NCI-H1417 treated with DMSO at 0.1 percent for 48 hours (cell line): ENCODE measurements at regions not wholly inside any gene's neighbourhood (a gene's known extent, or its start where the extent isn't known, plus 50 kb on each side); places are given as distances from the start of the nearest gene placed in this dataset.

Experiments used
- DNase-seq: peaks from one replicate; lab custom pipeline; 2025; lab: John Stamatoyannopoulos, UW

DNA sequence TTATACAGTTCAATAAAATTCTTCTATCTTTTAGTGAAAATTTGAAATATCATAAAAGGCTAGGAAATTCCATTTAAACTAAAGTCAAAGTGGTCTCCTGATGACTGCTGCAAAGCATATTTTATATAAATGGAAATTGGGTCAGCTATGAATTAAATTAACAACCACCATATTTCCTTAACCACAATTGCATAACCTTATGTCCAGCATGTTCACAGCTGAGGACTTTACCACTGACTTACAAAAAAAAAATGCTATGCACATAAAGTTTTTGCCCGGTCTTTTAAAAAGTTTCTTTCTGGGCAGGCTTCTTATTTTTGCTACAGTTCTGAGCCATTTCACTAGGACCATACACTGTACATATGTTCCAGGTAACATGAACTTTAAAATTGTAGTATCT, 208.6 kb upstream of the RGMB start:
- no peak for DNase-seq

DNA sequence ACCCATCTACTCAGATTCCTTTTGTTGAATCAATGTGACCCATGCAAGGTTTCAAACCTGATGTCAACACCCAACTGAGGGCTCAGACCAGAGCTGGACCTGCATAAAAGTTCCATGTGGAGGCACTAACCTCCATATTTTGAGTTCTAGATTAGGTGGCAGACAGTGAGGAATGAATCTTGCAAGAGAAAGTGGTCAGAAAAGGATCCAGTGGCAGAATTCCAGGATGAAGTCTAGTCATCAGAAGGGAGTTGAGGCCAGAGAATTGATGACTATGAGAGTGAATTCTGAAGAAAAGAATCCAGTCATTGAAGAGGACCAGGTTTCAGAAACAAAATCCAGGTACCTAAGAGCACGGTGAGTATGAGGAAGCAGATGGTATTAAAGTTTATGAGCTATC, 205.1 kb upstream of the RGMB start:
- DNase-seq, result no peak

DNA sequence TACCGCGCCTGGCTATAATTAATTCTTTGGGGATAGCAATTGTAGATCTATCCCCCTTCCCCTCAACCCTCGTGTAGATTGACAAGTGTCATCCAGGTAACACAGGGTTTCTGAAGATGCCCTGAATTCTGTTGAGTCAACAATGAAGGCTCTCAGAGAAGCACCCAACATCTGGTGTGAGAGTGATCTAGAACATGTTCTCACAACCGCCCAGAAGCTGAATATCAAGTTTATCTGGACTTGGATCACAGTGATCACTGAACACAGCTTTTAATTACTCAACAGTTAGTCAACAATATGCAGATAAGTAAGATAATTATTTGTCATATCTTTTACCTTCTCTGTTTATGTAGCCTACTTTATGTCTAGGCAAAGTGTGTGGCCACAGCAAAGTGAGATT, 204.2 kb upstream of the RGMB start:
- no peak for DNase-seq

DNA sequence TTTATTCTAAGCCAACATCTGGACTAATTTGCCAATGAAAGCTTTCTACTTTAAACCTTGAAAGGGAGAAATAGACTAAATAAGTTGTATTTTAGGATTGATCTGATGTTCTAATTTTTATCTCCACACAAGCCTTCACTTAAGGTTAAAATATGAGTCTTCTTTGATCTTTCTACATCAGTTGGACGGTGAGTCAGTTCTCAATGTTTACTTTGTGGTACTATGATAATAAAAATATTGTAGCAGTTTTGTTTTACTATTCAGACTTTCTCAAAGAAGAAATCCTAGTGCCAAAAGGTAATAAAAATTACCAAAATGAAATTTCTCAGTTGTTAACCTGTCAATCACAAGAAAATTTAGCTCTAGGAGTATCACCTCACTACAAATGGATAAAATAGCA, 203.5 kb upstream of the RGMB start:
- no peak for DNase-seq

DNA sequence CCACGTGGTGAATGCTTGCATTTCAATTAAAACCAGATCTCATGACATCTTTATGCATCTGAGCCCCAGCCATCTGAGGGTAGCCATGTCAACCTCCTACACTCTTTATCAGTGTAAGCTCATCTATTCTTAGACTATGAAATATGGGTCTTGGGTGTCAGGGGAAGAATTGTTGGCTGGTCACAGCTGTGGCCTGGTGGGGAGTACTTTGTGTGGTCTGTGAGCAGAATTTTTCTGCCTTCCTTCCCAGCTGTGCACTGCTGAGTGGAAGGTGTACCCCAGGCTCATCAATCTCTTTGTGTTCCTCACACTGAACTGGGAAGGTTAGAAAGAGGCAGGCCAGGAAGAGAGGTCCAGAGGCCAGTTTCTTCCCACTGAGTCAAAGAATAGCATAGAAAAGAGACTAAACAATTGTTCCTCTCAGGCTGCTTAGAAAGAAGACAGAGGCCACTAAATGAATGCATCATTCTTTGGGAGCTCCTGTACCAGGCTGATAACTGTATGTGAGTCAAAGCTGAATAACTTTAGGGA, 202.7 kb upstream of the RGMB start:
- DNase-seq, result no peak

DNA sequence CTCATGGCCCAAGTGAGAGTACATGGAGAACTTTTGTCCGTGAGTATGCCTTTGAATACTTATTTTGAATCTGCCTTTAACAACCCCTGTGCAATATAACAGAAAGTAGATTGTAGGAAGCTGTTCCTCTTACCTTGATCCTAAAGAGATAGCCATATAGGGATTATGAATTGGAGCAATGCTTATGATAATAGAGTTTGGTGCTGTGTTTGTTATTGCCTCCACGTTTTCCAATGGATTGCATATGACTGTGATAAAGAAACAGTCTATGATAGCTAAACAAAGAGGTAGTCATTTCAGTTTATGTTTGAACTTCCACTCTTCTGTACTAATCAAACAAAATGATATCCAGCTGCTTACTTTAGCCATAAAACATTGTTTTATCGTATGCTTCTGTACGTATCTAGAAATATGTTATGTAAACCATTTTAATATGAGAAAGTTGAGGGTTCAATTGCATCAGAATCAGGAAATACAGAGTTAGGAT, 199.6 kb upstream of the RGMB start:
- DNase-seq, result no peak

DNA sequence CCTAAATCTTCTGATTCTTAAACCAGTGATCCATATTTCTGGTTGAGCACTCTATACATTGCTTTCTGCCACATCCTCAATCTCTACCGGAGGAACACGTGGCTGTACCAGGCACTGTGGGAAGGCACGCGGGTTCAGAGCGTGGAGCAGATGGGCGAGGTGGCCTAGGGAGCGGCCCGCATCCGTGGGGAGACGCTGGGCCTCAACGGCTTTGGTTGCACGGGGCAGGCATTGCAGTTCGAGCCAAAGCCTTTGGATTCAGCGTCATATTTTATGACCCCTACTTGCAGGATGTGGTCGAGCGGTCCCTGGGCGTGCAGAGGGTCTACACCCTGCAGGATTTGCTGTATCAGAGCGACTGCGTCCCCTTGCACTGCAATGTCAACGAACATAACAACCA, 197.2 kb upstream of the RGMB start:
- DNase-seq, result no peak

DNA sequence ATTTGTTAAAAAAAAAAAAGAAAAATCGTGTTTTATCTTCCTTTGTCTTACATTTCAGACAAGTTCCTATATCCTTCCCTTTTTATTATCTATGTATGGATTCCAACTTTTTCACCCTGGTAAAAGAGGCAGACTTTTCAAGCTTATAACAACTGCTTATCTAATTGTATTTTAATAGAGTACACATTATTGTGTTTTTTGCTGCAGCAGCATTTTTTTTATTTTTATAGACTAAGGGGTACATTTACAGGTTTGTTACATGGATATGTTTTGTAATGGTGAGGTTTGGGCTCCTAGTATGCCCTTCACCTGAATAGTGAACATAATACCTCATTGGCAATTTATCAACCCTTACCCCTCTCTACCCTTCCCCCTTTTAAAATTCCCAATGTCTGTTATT, 195.0 kb upstream of the RGMB start:
- DNase-seq, result no peak

DNA sequence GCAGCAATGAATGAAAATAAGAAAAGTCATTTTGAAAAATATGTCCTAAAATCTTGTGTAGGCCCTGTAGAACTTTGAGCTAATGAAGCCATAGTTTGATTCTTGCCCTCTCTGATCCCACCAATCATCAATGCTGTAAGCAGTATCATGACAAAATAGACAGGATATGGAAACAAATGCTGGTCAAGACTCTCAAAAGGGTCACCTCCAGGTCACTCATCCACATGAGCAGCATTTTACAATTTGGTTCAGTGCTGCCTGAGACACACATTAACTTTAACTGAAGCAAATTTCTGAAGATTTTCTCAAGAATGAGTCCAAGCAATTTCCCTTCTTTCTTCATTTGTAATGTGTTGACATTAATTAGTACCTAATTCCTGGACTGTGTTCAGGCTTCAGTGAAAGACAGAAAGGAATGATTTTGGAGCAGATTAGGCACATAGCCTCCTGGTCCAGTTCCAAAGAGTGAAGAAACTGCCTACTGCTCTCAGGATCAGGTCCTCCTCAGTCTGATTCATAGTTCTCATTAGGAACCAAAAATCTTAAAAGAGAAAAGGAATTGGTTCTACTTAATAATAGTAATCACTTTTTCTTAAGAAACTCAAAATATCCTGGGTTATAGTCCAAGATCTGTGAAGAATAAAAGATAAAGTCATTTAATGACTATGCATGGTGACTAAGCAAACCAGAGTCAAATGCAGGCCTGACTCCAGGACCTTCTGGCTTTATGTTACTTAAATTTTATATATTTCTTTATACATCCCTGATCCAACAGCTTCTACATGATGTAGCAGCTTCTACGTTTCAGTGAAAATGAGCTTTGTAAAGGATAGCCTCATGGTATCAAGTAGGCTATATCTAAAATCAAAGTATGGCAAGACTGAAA, 192.1 kb upstream of the RGMB start:
- DNase-seq, result no peak

DNA sequence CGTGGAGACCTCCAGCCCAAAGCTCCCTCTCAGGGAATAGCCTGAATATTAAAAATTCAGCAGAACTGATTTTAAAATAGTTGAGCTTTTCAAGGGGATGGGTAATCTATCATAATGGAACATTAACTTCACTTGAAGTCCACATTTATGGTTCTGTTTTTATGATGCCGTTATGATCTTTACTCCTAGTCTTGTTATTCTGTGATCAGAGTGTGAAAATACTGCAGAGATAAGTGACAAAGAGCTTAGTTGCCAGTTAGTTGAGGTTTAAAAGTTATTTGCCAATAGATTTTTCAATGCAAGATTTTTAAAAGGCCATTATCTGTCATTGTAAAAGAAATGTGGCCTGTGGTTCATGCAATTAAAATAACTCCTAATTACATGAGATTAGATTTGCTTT, 189.9 kb upstream of the RGMB start:
- DNase-seq, result no peak

DNA sequence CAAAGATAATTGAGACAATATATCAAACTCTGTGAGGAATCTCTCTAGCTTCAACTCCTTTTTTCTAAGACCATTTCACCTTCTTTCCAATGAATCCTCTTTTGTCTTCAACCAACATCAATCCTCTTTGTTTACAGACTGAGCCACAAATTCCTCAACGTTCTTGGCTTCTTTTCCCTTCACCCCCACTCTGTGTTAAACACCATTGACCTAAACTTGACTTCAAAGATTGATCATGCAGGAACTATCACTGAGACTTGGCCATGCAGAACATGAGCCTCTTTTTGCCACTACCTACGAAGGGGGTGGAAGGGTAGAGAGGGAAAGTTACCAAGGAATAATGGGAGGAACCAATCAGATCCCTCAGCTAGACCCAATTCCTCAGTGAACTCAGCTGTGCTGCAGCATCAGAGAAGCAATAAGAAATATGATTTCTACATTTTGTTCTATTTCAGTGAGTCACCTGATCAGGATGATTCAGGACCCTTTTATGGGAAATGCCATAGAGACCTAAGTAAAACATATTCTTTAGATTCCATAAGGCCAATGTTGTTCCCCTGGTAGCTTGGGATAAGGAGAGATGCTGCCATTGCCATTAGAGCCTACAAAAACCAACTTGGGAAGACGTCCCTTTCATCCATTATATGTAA, 187.7 kb upstream of the RGMB start:
- DNase-seq, result no peak

DNA sequence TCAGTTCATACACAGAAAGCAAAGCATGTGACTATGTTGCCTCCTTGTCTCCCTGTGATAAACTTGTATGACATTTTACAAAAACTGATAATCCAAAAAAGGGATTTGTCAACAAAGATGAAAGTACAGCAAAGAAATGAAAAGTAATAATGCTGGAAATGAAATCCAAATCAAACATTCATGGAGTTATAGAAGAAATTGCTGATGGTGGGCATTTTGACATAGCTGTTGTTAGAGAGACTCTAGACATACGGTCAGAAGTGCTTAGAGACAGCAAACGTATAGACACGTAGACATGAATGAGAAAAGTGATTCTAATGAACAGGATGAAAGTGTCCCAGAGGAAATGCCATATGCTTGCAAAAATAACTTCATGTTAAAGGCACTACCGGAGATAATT, 186.9 kb upstream of the RGMB start:
- no peak for DNase-seq

DNA sequence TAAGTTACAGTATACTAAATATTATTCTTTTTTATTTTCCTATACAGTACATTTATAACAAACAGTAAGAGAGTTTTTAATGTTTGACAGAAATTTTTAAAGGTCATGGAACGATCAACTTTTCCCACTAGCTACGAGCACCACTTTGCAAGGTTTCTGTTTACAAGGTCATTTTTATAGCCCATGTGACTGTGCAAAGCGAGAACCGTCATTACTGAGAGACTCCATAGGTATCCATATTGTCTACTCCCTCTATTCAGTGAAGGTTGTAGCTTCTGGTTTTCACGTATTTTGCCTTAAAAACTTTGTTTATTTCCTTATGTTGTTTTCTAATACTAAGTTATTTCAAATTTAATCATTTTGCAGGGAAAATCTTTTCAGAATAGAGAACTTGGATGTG, 186.3 kb upstream of the RGMB start:
- no peak for DNase-seq

DNA sequence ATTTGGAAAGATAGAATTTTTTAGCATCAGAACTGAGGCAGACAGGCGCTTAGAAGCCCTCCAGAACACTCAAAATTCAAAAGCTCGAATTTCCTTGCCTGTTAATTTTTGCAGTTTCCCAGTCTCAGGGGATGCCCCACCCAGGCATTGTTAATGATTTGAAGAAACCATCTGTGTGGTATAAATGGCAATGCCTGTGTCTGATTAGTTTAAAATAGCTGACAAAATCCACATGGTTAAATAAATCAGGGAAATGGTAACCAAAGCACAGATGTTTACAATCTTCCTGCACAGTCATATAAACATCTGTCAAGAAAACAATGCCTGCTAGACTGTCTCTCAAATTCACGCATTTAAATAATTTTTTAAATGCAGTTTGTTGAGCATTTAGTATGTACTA, 185.2 kb upstream of the RGMB start:
- no peak for DNase-seq

DNA sequence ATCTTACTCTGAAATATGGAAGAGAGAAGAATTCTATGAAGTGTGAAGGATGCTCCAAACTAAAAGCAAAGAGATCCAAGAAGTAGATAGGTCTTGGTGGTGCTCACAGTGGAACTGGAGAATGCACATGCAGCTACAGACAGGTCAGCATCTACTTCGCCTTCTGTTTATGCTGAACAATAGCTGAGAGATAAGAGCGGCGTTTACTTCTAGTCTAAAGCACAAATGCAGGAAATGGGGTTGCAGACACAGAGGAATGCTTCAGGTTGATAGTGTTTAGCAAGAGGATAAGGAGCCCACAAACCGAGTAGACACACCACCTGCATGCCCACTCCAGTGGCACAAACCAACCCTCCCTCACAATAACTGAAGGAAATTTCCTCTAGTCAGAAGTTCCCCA, 180.0 kb upstream of the RGMB start:
- no peak for DNase-seq

DNA sequence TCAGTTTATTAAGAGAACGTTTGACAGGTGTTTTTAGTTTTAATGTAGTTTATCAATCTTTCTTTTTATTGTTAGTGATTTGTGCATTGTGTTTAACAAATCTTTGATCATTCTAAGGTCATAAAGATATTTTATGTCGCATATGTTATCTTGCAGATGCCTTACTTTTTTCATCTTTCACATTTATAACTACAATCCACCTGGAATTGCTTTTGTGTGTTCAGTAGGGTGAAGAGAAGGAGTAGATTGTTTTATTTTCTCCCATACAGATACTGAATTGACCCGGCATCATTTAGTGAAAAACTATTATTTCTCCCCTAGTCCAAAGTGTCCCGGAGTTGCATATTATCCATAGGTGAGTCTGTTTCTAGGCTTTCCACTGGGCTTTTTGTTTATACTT, 179.4 kb upstream of the RGMB start:
- DNase-seq, result no peak

DNA sequence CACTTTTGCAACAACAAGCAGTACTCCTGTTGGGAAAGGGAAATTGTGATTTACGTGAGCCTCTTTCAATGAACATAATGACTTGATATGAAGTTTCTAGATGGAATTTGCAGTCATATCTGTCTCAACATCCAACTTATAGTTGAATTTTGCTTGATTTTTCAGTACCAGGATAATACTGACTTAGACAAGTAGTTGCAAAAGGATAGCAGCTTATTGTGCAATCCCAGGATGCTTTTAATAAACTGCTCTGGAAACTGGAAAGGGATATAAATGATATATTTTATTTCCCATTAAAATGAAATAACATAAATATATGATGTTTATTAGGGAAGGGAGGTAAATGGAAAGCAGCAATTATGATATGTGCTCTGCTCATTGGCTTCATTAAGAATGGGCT, 174.4 kb upstream of the RGMB start:
- no peak for DNase-seq

DNA sequence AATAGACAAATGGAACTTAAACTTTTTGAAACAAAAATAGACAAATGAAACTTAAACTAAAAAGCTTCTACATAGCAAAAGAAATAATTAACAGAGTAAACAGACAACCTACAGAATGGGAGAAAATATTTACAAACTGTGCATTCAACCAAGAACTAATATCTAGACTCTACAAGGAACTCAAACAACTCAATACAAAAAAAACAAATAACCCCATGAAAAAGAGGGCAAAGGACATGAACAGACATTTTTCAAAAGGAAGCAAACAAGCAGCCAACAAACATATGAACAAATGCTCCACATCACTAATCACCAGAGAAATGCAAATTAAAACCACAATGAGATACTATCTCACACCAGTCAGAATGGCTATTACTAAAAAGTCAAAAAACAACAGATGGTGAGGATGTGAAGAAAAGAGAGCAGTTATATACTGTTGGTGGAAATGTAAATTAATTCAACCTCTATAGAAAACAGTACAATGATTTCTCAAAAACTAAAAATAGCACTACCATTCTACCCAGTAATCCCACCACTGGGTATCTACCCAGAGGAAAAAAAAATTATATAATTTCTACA, 170.8 kb upstream of the RGMB start:
- no peak for DNase-seq

DNA sequence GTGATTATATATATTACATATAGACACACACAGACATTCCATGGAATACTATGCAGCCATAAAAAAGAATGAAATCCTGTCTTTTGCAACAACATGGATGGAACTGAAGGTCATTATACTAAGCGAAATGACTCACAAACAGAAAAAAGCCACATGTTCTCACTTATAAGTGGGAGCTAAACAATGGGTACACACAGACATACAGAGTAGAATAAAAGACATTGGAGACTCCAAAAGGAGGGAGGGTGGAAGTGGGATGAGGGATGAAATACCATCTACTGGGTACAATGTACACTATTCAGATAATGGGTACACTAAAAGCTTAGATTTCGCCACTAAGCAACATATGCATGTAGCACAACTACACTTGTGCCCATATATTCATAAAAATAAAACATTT, 170.0 kb upstream of the RGMB start:
- DNase-seq, result no peak

DNA sequence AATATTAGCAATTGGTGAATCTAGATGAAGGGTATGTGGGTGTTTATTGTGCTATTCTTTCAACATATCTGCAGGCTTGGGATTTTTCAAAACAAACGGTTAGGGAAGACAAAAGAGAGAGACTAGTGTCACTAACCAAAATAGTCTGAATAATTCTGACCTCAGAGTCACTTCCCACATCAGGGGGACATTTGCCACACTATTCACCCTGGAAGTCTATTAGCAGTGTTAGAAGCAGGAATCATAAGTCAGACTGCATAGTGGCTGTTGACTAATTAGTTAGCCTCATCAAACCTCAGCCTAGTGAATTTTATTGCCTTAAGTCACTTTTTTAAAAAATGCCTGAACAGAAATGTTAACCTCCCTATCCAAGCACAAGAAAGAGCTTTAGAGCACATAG, 169.2 kb upstream of the RGMB start:
- DNase-seq, result no peak

DNA sequence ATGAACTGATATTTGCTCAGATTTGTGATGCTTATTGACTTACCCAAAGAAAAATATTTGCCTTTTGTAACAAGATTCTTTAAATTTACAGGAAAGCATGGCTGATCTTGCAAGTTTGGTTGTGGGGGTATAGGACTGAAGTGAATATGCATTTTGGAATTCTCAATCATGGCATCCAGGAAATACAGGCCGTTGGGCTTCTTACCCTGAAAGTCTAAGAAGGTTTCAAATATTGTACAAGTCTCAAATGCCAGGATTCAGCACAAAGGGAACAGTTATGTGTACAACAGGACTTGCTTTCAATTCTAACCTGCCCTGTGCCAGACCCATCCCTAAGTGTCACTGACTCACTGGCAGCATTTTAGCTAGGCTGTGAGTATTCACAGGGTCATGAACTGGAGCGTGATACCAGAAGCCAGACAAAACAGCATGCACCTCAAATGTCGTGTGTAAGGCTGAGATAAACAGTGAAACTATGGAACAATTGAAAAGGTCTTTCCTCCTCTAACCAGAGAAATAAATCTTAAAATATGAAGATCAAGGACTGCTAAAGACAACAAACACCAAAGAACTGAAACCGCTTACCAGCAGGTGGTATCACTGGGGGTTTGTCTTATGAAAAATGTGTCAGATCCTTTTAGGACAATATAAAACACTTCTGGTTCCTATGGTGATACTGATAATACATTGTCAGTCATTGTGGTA, 168.6 kb upstream of the RGMB start:
- DNase-seq, result no peak

DNA sequence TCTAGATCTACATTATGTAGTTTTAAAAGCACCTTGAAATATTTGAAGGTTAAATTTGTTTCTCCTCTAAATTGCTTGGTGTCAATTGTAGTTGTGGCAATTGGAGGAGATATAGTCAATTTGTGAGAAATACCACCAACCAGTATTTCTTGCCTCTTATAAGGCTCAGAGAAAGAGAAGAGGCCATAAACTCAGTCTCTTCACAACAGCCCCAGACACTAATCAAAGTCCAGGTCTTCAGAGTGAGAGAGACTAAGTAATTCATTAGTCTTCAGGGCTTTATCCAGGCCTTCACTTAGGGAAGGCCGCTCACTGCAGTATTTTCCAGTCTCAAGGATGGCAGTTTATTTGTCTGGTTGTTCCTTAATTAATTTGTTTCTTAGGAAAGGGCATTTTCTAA, 168.0 kb upstream of the RGMB start:
- DNase-seq, result no peak
